Smooth muscle cell (in vitro differentiated cells): ENCODE measurements at regions not wholly inside any gene's neighbourhood (a gene's known extent, or its start where the extent isn't known, plus 50 kb on each side); places are given as distances from the start of the nearest gene placed in this dataset.

ENCODE experiments used
- DNase-seq: peaks from one replicate; lab custom pipeline; 2025; ENCODE audit not compliant: unreplicated experiment; lab: John Stamatoyannopoulos, UW
- H2AFZ ChIP-seq: fragments of 200-600 bp; sonication (generic); 2 replicates; pipeline ENCODE4 v1.6.0; 2016; ENCODE audit warnings: antibody characterized with exemption, low read depth, mild to moderate bottlenecking
- H3F3A ChIP-seq: fragments of 200-600 bp; sonication (generic); 2 replicates; pipeline ENCODE4 v1.6.0; 2017; ENCODE audit warnings: antibody characterized with exemption, low read depth
- H3K27ac ChIP-seq: fragments of 200-600 bp; sonication (generic); 2 replicates; pipeline ENCODE4 v1.5.1; 2016; ENCODE audit warnings: low read depth, mild to moderate bottlenecking
- H3K27me3 ChIP-seq: fragments of 200-600 bp; sonication (generic); 2 replicates; pipeline ENCODE4 v1.6.1; 2016; ENCODE audit warnings: low read depth, mild to moderate bottlenecking
- H3K36me3 ChIP-seq: fragments of 200-600 bp; sonication (generic); 2 replicates; pipeline ENCODE4 v1.5.1; 2016; ENCODE audit warnings: low read depth
- H3K4me1 ChIP-seq: fragments of 200-600 bp; sonication (generic); 2 replicates; pipeline ENCODE4 v1.5.1; 2016; ENCODE audit warnings: low read depth
- H3K4me2 ChIP-seq: fragments of 200-600 bp; sonication (generic); 2 replicates; pipeline ENCODE4 v1.6.0; 2016; ENCODE audit warnings: mild to moderate bottlenecking
- H3K4me3 ChIP-seq: fragments of 200-600 bp; sonication (generic); 2 replicates; pipeline ENCODE4 v1.5.1; 2016; ENCODE audit warnings: mild to moderate bottlenecking
- H3K79me2 ChIP-seq: fragments of 200-600 bp; sonication (generic); 2 replicates; pipeline ENCODE4 v1.6.0; 2016; ENCODE audit warnings: low read depth, mild to moderate bottlenecking
- H3K9ac ChIP-seq: fragments of 200-600 bp; sonication (generic); 2 replicates; pipeline ENCODE4 v1.6.0; 2016; ENCODE audit warnings: low read depth
- H3K9me3 ChIP-seq: fragments of 200-600 bp; sonication (generic); replicated peaks from 2 replicates; pipeline ENCODE4 v1.5.1; 2016; ENCODE audit warnings: low read depth
- H4K20me1 ChIP-seq: fragments of 200-600 bp; sonication (generic); 2 replicates; pipeline ENCODE4 v1.6.0; 2016; ENCODE audit warnings: low read depth
- WGBS: methylation state at CpG from one replicate; pipeline ENCODE4 v1.1.7; 2016; ENCODE audit warnings: low lambda C conversion rate; 5-methylcytosine and 5-hydroxymethylcytosine counted together
- TF ChIP-seq, protein P1 (sequence below): fragments of 200-600 bp; sonication (generic); IDR thresholded peaks from 2 replicates; pipeline ENCODE4 v1.5.1; 2017; ENCODE audit warnings: borderline replicate concordance, mild to moderate bottlenecking, antibody characterized with exemption; ENCODE audit not compliant: insufficient read depth, poor library complexity, severe bottlenecking

DNA sequence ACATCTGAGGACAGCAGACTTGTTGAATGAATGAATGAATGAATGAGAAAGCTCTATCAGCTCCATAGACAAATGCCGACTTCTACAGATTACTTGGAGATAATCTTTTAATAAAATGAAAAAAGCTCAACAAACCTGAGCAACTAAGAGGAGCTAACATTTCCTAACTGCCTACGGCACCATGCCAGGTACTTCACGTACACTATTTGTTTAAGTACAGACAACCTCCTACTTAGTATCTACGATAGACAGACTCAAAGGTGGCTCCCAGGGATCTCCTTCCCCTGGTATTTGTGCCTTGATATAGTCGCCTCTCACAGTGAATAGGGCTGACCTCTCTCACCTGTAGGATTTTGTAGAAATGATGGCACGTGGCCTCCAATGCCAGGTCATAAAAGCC is 412.2 kb upstream of the FAT1 start:
- no peaks in the 10 kb centered on the region for H3K27me3 ChIP-seq
- no peak overlapping the region for H3K4me3 ChIP-seq
- H3K4me2 ChIP-seq, result no peak overlapping the region
- no peaks in the 10 kb centered on the region for H3K79me2 ChIP-seq
- H3K4me1 ChIP-seq, result no peaks in the 10 kb centered on the region
- H3K9ac ChIP-seq, result no peak overlapping the region
- H3K27ac ChIP-seq, result no peak overlapping the region
- no peaks in the 10 kb centered on the region for H3F3A ChIP-seq
- no peaks in the 10 kb centered on the region for H3K36me3 ChIP-seq
- no peak for DNase-seq
- H4K20me1 ChIP-seq, result no peaks in the 10 kb centered on the region
- TF ChIP-seq, protein P1, sequence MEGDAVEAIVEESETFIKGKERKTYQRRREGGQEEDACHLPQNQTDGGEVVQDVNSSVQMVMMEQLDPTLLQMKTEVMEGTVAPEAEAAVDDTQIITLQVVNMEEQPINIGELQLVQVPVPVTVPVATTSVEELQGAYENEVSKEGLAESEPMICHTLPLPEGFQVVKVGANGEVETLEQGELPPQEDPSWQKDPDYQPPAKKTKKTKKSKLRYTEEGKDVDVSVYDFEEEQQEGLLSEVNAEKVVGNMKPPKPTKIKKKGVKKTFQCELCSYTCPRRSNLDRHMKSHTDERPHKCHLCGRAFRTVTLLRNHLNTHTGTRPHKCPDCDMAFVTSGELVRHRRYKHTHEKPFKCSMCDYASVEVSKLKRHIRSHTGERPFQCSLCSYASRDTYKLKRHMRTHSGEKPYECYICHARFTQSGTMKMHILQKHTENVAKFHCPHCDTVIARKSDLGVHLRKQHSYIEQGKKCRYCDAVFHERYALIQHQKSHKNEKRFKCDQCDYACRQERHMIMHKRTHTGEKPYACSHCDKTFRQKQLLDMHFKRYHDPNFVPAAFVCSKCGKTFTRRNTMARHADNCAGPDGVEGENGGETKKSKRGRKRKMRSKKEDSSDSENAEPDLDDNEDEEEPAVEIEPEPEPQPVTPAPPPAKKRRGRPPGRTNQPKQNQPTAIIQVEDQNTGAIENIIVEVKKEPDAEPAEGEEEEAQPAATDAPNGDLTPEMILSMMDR, result no peak
- H2AFZ ChIP-seq, result no peak overlapping the region
- H3K9me3 ChIP-seq, result no peaks in the 10 kb centered on the region
- 93% methylated on average over 6 of the region's 6 CpGs for WGBS

DNA sequence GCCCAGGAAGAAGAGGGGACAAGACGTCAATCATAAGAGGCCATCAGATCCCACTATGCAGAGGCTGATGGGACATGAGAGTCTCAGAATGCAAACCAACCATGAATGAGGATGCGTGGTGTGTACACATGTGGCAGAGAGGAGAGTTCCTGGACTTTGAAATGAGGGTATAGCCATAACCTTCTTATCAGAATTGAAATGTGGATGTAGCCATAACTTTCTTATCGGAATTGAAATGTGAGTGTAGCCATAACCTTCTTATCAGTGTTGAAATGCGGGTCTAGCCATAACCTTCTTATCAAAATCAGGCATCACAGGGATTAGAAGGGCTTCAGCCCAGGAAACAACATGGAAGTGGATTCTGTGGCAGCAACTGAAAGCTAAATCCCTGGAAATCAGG is 415.5 kb upstream of the FAT1 start:
- Histone ChIP-seq H3K9me3 (no peaks in the 10 kb centered on the region), H3K36me3 (no peaks in the 10 kb centered on the region), H2AFZ (no peak overlapping the region), H4K20me1 (no peaks in the 10 kb centered on the region), H3K27ac (no peak overlapping the region), H3K4me3 (no peak overlapping the region), H3K27me3 (no peaks in the 10 kb centered on the region), H3K9ac (no peak overlapping the region), H3K4me2 (no peak overlapping the region), H3F3A (no peaks in the 10 kb centered on the region), H3K4me1 (no peaks in the 10 kb centered on the region), H3K79me2 (no peaks in the 10 kb centered on the region)
- WGBS, result 52% methylated on average over 4 of the region's 4 CpGs
- DNase-seq, result no peak
- TF ChIP-seq, protein P1, result no peak

DNA sequence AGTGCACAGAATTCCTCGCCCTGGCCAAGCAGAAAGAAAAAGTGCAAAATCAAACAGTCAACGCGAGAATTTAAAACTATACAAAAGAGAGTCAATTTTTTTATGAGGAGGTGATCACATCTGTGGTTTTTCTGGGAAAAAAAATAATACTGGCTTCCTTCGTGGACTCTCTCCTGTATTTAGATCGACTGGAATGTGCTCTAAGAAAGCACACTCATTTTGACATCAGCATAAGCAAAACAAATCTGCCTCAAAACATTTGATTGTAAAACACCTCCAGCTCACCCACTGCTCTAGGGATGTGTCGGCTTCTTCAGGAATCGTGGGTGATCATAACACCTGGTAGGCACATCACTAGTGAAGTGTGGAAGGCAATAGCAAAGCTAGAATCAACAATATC is 417.4 kb upstream of the FAT1 start:
- H3K4me3 ChIP-seq, result no peak overlapping the region
- no peak for DNase-seq
- H3K79me2 ChIP-seq, result no peaks in the 10 kb centered on the region
- no peak overlapping the region for H2AFZ ChIP-seq
- no peak overlapping the region for H3K9ac ChIP-seq
- 90% methylated on average over 7 of the region's 7 CpGs for WGBS
- no peaks in the 10 kb centered on the region for H3K27me3 ChIP-seq
- TF ChIP-seq, protein P1, result no peak
- H3K4me1 ChIP-seq, result no peaks in the 10 kb centered on the region
- no peak overlapping the region for H3K4me2 ChIP-seq
- H3F3A ChIP-seq, result no peaks in the 10 kb centered on the region
- no peaks in the 10 kb centered on the region for H3K9me3 ChIP-seq
- no peaks in the 10 kb centered on the region for H3K36me3 ChIP-seq
- no peaks in the 10 kb centered on the region for H4K20me1 ChIP-seq
- no peak overlapping the region for H3K27ac ChIP-seq

DNA sequence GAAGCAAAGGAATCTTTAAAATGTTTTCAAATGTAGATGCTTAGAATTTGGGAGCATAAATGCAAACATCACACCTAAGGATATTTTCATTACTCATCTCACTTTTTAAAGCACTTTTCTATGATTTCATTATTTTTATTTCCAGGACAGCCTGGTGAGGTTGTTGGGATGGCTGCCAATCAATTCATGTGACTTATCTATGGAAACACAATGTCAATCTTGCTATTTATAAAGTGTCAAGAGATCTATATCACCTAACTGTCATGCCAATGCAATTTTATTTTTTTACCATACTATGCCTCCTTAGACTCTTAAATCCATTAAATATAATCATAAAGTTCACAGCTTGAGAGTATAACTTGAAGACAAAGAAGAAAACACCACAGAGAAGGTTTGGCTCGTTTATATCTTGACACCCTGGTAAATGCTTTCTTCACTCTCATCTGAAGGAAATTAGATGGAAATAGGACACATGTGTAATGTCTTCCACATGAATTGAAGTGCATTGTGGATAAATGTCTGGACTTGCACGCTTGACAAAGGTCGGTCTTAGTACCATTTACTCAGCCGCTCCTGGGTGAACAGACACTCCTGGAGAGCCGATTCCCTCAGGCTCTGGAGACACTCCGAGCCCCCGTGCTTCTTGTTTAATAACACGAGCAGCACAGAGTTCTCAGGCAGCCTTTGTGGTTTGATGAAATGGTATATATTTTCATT is 425.7 kb upstream of the FAT1 start:
- H3K36me3 ChIP-seq, result no peaks in the 10 kb centered on the region
- no peak overlapping the region for H2AFZ ChIP-seq
- no peaks in the 10 kb centered on the region for H3K4me1 ChIP-seq
- no peaks in the 10 kb centered on the region for H4K20me1 ChIP-seq
- 89% methylated on average over 8 of the region's 8 CpGs for WGBS
- TF ChIP-seq, protein P1, result no peak
- DNase-seq, result no peak
- H3K27ac ChIP-seq, result no peak overlapping the region
- no peaks in the 10 kb centered on the region for H3K9me3 ChIP-seq
- H3K4me3 ChIP-seq, result no peak overlapping the region
- H3K4me2 ChIP-seq, result no peak overlapping the region
- peaks cover 3% of the 10 kb centered on the region for H3K27me3 ChIP-seq
- H3K9ac ChIP-seq, result no peak overlapping the region
- H3F3A ChIP-seq, result no peaks in the 10 kb centered on the region
- no peaks in the 10 kb centered on the region for H3K79me2 ChIP-seq
